ENCODE measurements at regions not wholly inside any gene's neighbourhood (a gene's known extent, or its start where the extent isn't known, plus 50 kb on each side); places are given as distances from the start of the nearest gene placed in this dataset.

GRCh38 chr7:145411066-145411465, 575.2 kb upstream of the TPK1 start:
- TF ChIP-seq CTCF (IDR thresholded peaks at IDR 0.05; ENCODE audit: partially characterized antibody, unreplicated experiment): no peak
- no peaks in the 10 kb centered on the region for H3K36me3 Mint-ChIP-seq (ENCODE audit: unreplicated experiment)

DNA sequence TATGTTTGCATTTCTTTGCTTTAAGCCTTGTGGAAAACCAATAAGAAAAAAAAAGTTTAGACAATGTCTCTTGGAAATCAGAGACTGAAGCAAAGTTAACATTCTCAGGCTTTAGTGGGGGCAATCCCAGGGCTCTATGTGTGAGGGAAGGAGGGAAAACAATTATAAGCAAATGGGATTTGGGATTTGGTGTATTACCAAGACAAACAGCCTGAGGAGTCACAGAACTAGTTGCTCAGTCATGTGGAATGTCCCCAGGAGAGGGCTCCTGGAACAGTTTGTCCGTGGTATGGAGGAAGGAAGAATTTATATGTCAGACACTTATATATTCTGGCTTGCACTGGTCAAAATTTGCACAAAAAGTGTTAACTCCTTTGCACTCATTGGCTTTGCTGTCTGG, 562.9 kb upstream of the TPK1 start:
- Mint-ChIP-seq H3K4me1 (ENCODE audit: low read depth, unreplicated experiment) (no peaks in the 10 kb centered on the region), H3K9me3 (ENCODE audit: unreplicated experiment) (no peaks in the 10 kb centered on the region), H3K27me3 (ENCODE audit: unreplicated experiment) (no peaks in the 10 kb centered on the region), H3K4me3 (ENCODE audit: unreplicated experiment) (no peak overlapping the region), H3K36me3 (ENCODE audit: unreplicated experiment) (no peaks in the 10 kb centered on the region), H3K27ac (ENCODE audit: unreplicated experiment) (no peak overlapping the region)
- no peak for DNase-seq
- no peak for TF ChIP-seq CTCF (IDR thresholded peaks at IDR 0.05; ENCODE audit: partially characterized antibody, unreplicated experiment)

More at GRCh38 chr7:145411066-145411465, 575.2 kb upstream of the TPK1 start:
- H3K4me1 Mint-ChIP-seq (ENCODE audit: low read depth, unreplicated experiment): no peaks in the 10 kb centered on the region
- DNase-seq: no peak
- H3K9me3 Mint-ChIP-seq (ENCODE audit: unreplicated experiment): no peaks in the 10 kb centered on the region
- no peaks in the 10 kb centered on the region for H3K27me3 Mint-ChIP-seq (ENCODE audit: unreplicated experiment)
- no peak overlapping the region for H3K4me3 Mint-ChIP-seq (ENCODE audit: unreplicated experiment)
- H3K27ac Mint-ChIP-seq (ENCODE audit: unreplicated experiment): no peak overlapping the region

DNA sequence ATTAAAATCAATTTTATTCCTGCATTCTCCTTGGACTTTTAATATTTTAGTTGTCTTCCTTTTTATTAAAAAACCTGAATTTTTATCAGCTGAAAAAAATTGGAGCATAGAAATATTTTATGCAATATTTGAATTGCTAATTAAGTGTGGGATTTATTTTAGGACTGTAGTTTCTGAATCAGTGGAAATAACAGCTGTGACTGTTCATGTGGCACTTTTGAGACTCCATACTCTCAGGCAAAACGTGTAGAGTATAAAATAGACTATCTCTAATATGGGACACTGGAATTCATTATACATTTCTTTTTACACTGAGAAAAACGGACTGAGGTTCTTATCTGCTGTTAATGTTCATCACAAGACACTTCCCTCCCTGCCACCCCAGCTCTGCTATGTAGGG, 558.3 kb upstream of the TPK1 start:
- Mint-ChIP-seq H3K27me3 (ENCODE audit: unreplicated experiment) (no peaks in the 10 kb centered on the region), H3K4me3 (ENCODE audit: unreplicated experiment) (no peak overlapping the region), H3K9me3 (ENCODE audit: unreplicated experiment) (no peaks in the 10 kb centered on the region), H3K36me3 (ENCODE audit: unreplicated experiment) (no peaks in the 10 kb centered on the region), H3K27ac (ENCODE audit: unreplicated experiment) (no peak overlapping the region), H3K4me1 (ENCODE audit: low read depth, unreplicated experiment) (no peaks in the 10 kb centered on the region)
- no peak for TF ChIP-seq CTCF (IDR thresholded peaks at IDR 0.05; ENCODE audit: partially characterized antibody, unreplicated experiment)
- DNase-seq: no peak

DNA sequence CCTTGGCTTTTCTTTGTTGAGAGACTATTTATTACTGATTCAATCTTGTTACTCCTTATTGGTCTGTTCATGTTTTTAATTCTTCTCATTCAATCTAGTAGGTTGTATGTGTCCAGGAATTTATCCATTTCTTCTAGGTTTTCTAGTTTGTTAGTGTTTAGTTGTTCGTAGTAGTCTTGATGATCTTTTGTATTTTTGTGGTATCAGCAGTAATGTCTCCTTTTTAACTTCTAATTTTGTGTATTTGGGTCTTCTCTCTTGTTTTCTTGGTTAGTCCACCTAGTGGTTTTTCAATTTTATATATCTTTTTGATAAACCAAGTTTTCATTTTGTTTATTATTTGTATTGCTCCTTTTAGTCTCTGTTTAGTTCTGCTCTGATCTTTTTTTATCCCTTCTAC, 546.9 kb upstream of the TPK1 start:
- Mint-ChIP-seq H3K36me3 (ENCODE audit: unreplicated experiment) (no peaks in the 10 kb centered on the region), H3K27me3 (ENCODE audit: unreplicated experiment) (no peaks in the 10 kb centered on the region), H3K27ac (ENCODE audit: unreplicated experiment) (no peak overlapping the region), H3K9me3 (ENCODE audit: unreplicated experiment) (peaks cover 2% of the 10 kb centered on the region), H3K4me3 (ENCODE audit: unreplicated experiment) (no peak overlapping the region), H3K4me1 (ENCODE audit: low read depth, unreplicated experiment) (no peaks in the 10 kb centered on the region)
- no peak for TF ChIP-seq CTCF (IDR thresholded peaks at IDR 0.05; ENCODE audit: partially characterized antibody, unreplicated experiment)
- no peak for DNase-seq

GRCh38 chr7:145378197-145378596, 542.3 kb upstream of the TPK1 start:
- no peak for DNase-seq
- Mint-ChIP-seq H3K27ac (ENCODE audit: unreplicated experiment) (no peak overlapping the region), H3K4me3 (ENCODE audit: unreplicated experiment) (no peak overlapping the region), H3K4me1 (ENCODE audit: low read depth, unreplicated experiment) (no peaks in the 10 kb centered on the region), H3K36me3 (ENCODE audit: unreplicated experiment) (no peaks in the 10 kb centered on the region), H3K27me3 (ENCODE audit: unreplicated experiment) (no peaks in the 10 kb centered on the region), H3K9me3 (ENCODE audit: unreplicated experiment) (no peaks in the 10 kb centered on the region)
- TF ChIP-seq CTCF (IDR thresholded peaks at IDR 0.05; ENCODE audit: partially characterized antibody, unreplicated experiment): no peak
